GM23248 (cell line): ENCODE measurements at regions not wholly inside any gene's neighbourhood (a gene's known extent, or its start where the extent isn't known, plus 50 kb on each side); places are given as distances from the start of the nearest gene placed in this dataset.

Experiments used
- EZH2 ChIP-seq: fragments of 200-600 bp; sonication (generic); IDR thresholded peaks from 2 replicates; pipeline ENCODE4 v1.6.1; 2018; ENCODE audit warnings: antibody characterized with exemption, mild to moderate bottlenecking; ENCODE audit not compliant: insufficient read depth, poor library complexity, severe bottlenecking
- EZH2phosphoT487 ChIP-seq: fragments of 200-600 bp; sonication (generic); IDR thresholded peaks from 2 replicates; pipeline ENCODE4 v1.6.1; 2018; ENCODE audit warnings: antibody characterized with exemption, moderate library complexity, mild to moderate bottlenecking, low read depth; ENCODE audit not compliant: insufficient read depth

GRCh38 chr2:160968183-160968582 lies 192.0 kb upstream of the TANK start:
- TF ChIP-seq EZH2phosphoT487 (no peak), EZH2 (no peak)
